IMR-90 (cell line): ENCODE measurements at regions not wholly inside any gene's neighbourhood (a gene's known extent, or its start where the extent isn't known, plus 50 kb on each side); places are given as distances from the start of the nearest gene placed in this dataset.

ENCODE experiments used
- ATAC-seq: fragments of 200-7000 bp; cut with Tn5 transposase; 2 replicates; pipeline ENCODE4 v1.9.1; 2020; ENCODE audit warnings: low read depth, mild to moderate bottlenecking, moderate library complexity
- BruUV-seq: library from RNA; stranded (reverse); fragments of 400-500 nt; replicated peaks from 2 replicates; lab custom pipeline; 2021; lab: Mats Ljungman, UMichigan
- CTCF ChIA-PET: fragments of 300-600 bp; formaldehyde crosslinking; extraction: SDS; loops from one replicate; lab custom pipeline; 2021; ENCODE audit warnings: antibody characterized with exemption; lab: Yijun Ruan, JAX
- POLR2A ChIA-PET: fragments of 300-600 bp; sonication (Branson Sonifier 250); formaldehyde crosslinking; loops from one replicate; lab custom pipeline; 2022; ENCODE audit warnings: antibody characterized with exemption; ENCODE audit not compliant: unreplicated experiment; lab: Charles Lee
- DNase-seq: peaks from one replicate; pipeline ENCODE4 v3.0.0; 2013
- H2AFZ ChIP-seq: replicated peaks from 2 replicates; pipeline ENCODE3; 2013; ENCODE audit warnings: low read length, mild to moderate bottlenecking; ENCODE audit not compliant: poor library complexity
- H2AK5ac ChIP-seq: 2 replicates; pipeline ENCODE4 v1.6.1; 2013; ENCODE audit warnings: low read depth, low read length, inconsistent platforms
- H2AK9ac ChIP-seq: replicated peaks from 2 replicates; pipeline ENCODE3; 2013; ENCODE audit warnings: mild to moderate bottlenecking, low read depth, low read length, moderate library complexity; ENCODE audit not compliant: poor library complexity
- H2BK120ac ChIP-seq: 2 replicates; pipeline ENCODE4 v1.6.1; 2013; ENCODE audit warnings: low read depth, low read length, inconsistent platforms
- H2BK15ac ChIP-seq: 3 replicates; pipeline ENCODE4 v1.6.1; 2013; ENCODE audit warnings: low read depth, low read length, inconsistent platforms
- H2BK20ac ChIP-seq: 2 replicates; pipeline ENCODE4 v1.6.1; 2013; ENCODE audit warnings: low read depth, mild to moderate bottlenecking, inconsistent platforms, low read length, moderate library complexity
- H2BK5ac ChIP-seq: 2 replicates; pipeline ENCODE4 v1.6.1; 2013; ENCODE audit warnings: mild to moderate bottlenecking, low read depth, low read length, inconsistent platforms; ENCODE audit not compliant: poor library complexity, severe bottlenecking
- H3K14ac ChIP-seq: replicated peaks from 2 replicates; pipeline ENCODE4 v1.6.1; 2013; ENCODE audit warnings: low read depth, low read length, inconsistent platforms
- H3K18ac ChIP-seq: 2 replicates; pipeline ENCODE4 v1.6.1; 2013; ENCODE audit warnings: low read depth, low read length, control low read depth
- H3K23ac ChIP-seq: 2 replicates; pipeline ENCODE4 v1.6.1; 2013; ENCODE audit warnings: low read depth, low read length, inconsistent platforms
- H3K27ac ChIP-seq: 2 replicates; pipeline ENCODE4 v1.5.1; 2013; ENCODE audit warnings: mild to moderate bottlenecking, control low read depth, low read length; ENCODE audit not compliant: insufficient read depth
- H3K27me3 ChIP-seq: 2 replicates; pipeline ENCODE4 v1.6.1; 2013; ENCODE audit warnings: low read length; ENCODE audit not compliant: control insufficient read depth, insufficient read depth
- H3K36me3 ChIP-seq: 2 replicates; pipeline ENCODE4 v1.6.1; 2013; ENCODE audit warnings: low read length, mixed read lengths; ENCODE audit not compliant: control insufficient read depth, insufficient read depth
- H3K4ac ChIP-seq: 2 replicates; pipeline ENCODE4 v1.6.1; 2013; ENCODE audit warnings: low read depth, low read length, inconsistent platforms
- H3K4me1 ChIP-seq: 2 replicates; pipeline ENCODE4 v1.6.1; 2013; ENCODE audit warnings: low read length, mixed read lengths; ENCODE audit not compliant: control insufficient read depth, insufficient read depth
- H3K4me2 ChIP-seq: 2 replicates; pipeline ENCODE4 v1.6.1; 2013; ENCODE audit warnings: low read depth, mild to moderate bottlenecking, control low read depth, low read length, moderate library complexity
- H3K4me3 ChIP-seq: 2 replicates; pipeline ENCODE4 v1.5.1; 2013; ENCODE audit warnings: low read depth, mild to moderate bottlenecking, control low read depth, low read length, moderate library complexity; ENCODE audit not compliant: insufficient read depth
- H3K56ac ChIP-seq: 2 replicates; pipeline ENCODE4 v1.6.1; 2013; ENCODE audit warnings: low read length, inconsistent platforms; ENCODE audit not compliant: insufficient read depth; ENCODE audit errors: extremely low read depth
- H3K79me1 ChIP-seq, 2 experiments: 2 replicates each; pipeline ENCODE4 v1.6.1; 2013; ENCODE audit warnings: low read length in 2 of 2, inconsistent platforms in 1 of 2, low read depth in 1 of 2
- H3K9ac ChIP-seq: 2 replicates; pipeline ENCODE4 v1.6.1; 2013; ENCODE audit warnings: low read depth, low read length, control low read depth
- H3K9me1 ChIP-seq: 2 replicates; pipeline ENCODE4 v1.6.1; 2013; ENCODE audit warnings: low read length, inconsistent platforms; ENCODE audit not compliant: insufficient read depth
- H3K9me3 ChIP-seq: 2 replicates; pipeline ENCODE4 v1.6.1; 2013; ENCODE audit warnings: low read length; ENCODE audit not compliant: control insufficient read depth, insufficient read depth
- H4K20me1 ChIP-seq: 2 replicates; pipeline ENCODE4 v1.6.1; 2013; ENCODE audit warnings: low read length, inconsistent platforms; ENCODE audit not compliant: insufficient read depth
- H4K5ac ChIP-seq: 2 replicates; pipeline ENCODE4 v1.6.1; 2013; ENCODE audit warnings: mild to moderate bottlenecking, low read depth, low read length, control low read depth
- H4K8ac ChIP-seq, 2 experiments: 2 replicates each; pipeline ENCODE4 v1.6.1; 2013; ENCODE audit warnings: low read depth in 2 of 2, low read length in 2 of 2, control low read depth in 1 of 2, inconsistent platforms in 1 of 2
- H4K91ac ChIP-seq: 2 replicates; pipeline ENCODE4 v1.6.1; 2013; ENCODE audit warnings: low read depth, low read length, inconsistent platforms; ENCODE audit not compliant: insufficient read depth
- BHLHE40 ChIP-seq: fragments of 150-350 bp; IDR thresholded peaks from 2 replicates; pipeline ENCODE4 v1.6.1; 2016; ENCODE audit warnings: mild to moderate bottlenecking, low read depth, low read length
- CEBPB ChIP-seq: IDR thresholded peaks from 2 replicates; pipeline ENCODE4 v1.6.1; 2012; ENCODE audit warnings: low read depth, low read length, improper control_type of control experiment
- CHD1 ChIP-seq: IDR thresholded peaks from 2 replicates; pipeline ENCODE4 v1.6.1; 2012; ENCODE audit warnings: low read depth, low read length, improper control_type of control experiment
- ELK1 ChIP-seq: fragments of 150-350 bp; IDR thresholded peaks from 2 replicates; pipeline ENCODE4 v1.6.1; 2016; ENCODE audit warnings: low read depth, mild to moderate bottlenecking, low read length, moderate library complexity, borderline replicate concordance
- FOS ChIP-seq: fragments of 150-350 bp; IDR thresholded peaks from 2 replicates; pipeline ENCODE4 v1.6.1; 2016; ENCODE audit warnings: low read depth, low read length
- MAFK ChIP-seq: IDR thresholded peaks from 2 replicates; pipeline ENCODE4 v1.6.1; 2012; ENCODE audit warnings: low read depth, low read length, improper control_type of control experiment
- MAZ ChIP-seq: IDR thresholded peaks from 2 replicates; pipeline ENCODE4 v1.6.1; 2012; ENCODE audit warnings: low read depth, mild to moderate bottlenecking, low read length, improper control_type of control experiment, moderate library complexity, borderline replicate concordance
- MXI1 ChIP-seq: IDR thresholded peaks from 2 replicates; pipeline ENCODE4 v1.6.1; 2012; ENCODE audit warnings: low read depth, mild to moderate bottlenecking, low read length, moderate library complexity, borderline replicate concordance
- NFE2L2 ChIP-seq: fragments of 150-350 bp; IDR thresholded peaks from 2 replicates; pipeline ENCODE4 v1.6.1; 2016; ENCODE audit warnings: low read depth, mild to moderate bottlenecking, low read length
- RAD21 ChIP-seq: IDR thresholded peaks from 2 replicates; pipeline ENCODE4 v1.6.1; 2012; ENCODE audit warnings: low read length, improper control_type of control experiment
- RCOR1 ChIP-seq: IDR thresholded peaks from 2 replicates; pipeline ENCODE4 v1.6.1; 2012; ENCODE audit warnings: mild to moderate bottlenecking, low read length, improper control_type of control experiment; ENCODE audit not compliant: insufficient replicate concordance
- RFX5 ChIP-seq: IDR thresholded peaks from 2 replicates; pipeline ENCODE4 v1.8.0; 2012; ENCODE audit warnings: low read depth, mild to moderate bottlenecking, low read length, moderate library complexity
- SMC3 ChIP-seq: fragments of 150-350 bp; IDR thresholded peaks from 2 replicates; pipeline ENCODE4 v1.6.1; 2016; ENCODE audit warnings: low read depth, mild to moderate bottlenecking, antibody characterized with exemption, low read length, moderate library complexity
- WGBS, 2 experiments: methylation state at CpG; one replicate each; pipeline versions ENCODE4 v1.1.5 to v1.1.7; 2013; ENCODE audit warnings: missing lambda C conversion rate in 2 of 2; ENCODE audit not compliant: insufficient read length in 1 of 2; ENCODE audit errors: extremely low coverage in 2 of 2; 5-methylcytosine and 5-hydroxymethylcytosine counted together
- dilution Hi-C: fragments of 300-500 bp; cut with HindIII; formaldehyde crosslinking; loops from one replicate; pipeline ENCODE4 v1.14.3; 2018; ENCODE audit warnings: low sequenced_read_pairs; ENCODE audit not compliant: unreplicated experiment
- in situ Hi-C: fragments of 300-500 bp; cut with MboI; formaldehyde crosslinking; loops from 3 replicates; pipeline ENCODE4 v1.14.3; 2019; ENCODE audit warnings: low sequenced_read_pairs, inconsistent platforms, mixed read lengths
- intact Hi-C: fragments of 100-400 bp; cut with micrococcal nuclease; formaldehyde crosslinking; loops from 2 replicates; pipeline ENCODE4 v1.10.0; 2022

GRCh38 chr3:154552338-154552737 lies 122.3 kb upstream of the GPR149 start:
- TF ChIP-seq ELK1 = no peak
- no peak for TF ChIP-seq MAZ
- no peak for TF ChIP-seq CHD1
- TF ChIP-seq MXI1 = no peak
- TF ChIP-seq FOS = no peak
- TF ChIP-seq CEBPB = no peak
- no peak for TF ChIP-seq NFE2L2
- TF ChIP-seq RFX5 = no peak
- TF ChIP-seq RAD21 = no peak
- TF ChIP-seq BHLHE40 = no peak
- TF ChIP-seq MAFK = no peak
- no peak for TF ChIP-seq SMC3
- TF ChIP-seq RCOR1 = no peak
- in situ Hi-C loops = loop anchor here (25.0 kb wide), 1 partner anchor 785 kb away; no protein-coding TSS in a partner anchor

More at GRCh38 chr3:154552338-154552737, 122.3 kb upstream of the GPR149 start:
- Histone ChIP-seq H3K56ac (no peak overlapping the region), H2BK5ac (no peak overlapping the region), H3K4ac (no peak overlapping the region), H3K9me3 (no peaks in the 10 kb centered on the region), H4K20me1 (no peaks in the 10 kb centered on the region), H3K27me3 (no peaks in the 10 kb centered on the region), H3K79me1 (no peaks in the 10 kb centered on the region), H4K91ac (no peak overlapping the region), H2BK20ac (no peak overlapping the region), H3K9ac (no peak overlapping the region), H3K36me3 (no peaks in the 10 kb centered on the region), H3K23ac (no peak overlapping the region), H3K4me3 (no peak overlapping the region), H3K9me1 (no peaks in the 10 kb centered on the region), H2BK15ac (no peak overlapping the region), H2AFZ (no peak overlapping the region), H3K18ac (no peak overlapping the region), H3K4me1 (no peaks in the 10 kb centered on the region), H3K4me2 (no peak overlapping the region), H2AK9ac (no peak overlapping the region), H4K5ac (no peak overlapping the region), H2AK5ac (no peak overlapping the region), H2BK120ac (no peak overlapping the region), H3K14ac (no peak overlapping the region), H4K8ac (no peak overlapping the region), H3K27ac (no peak overlapping the region)
- dilution Hi-C loops (no loop called here), intact Hi-C loops (no loop called here)
- no TSS peak for BruUV-seq
- WGBS, 2 experiments = no CpG with 5 or more reads among the region's 1 CpG
- ChIA-PET CTCF (no interaction called here), POLR2A (no interaction called here)
- DNase-seq (no peak), ATAC-seq (no peak)
